GM12878 (cell line): ENCODE measurements at regions not wholly inside any gene's neighbourhood (a gene's known extent, or its start where the extent isn't known, plus 50 kb on each side); places are given as distances from the start of the nearest gene placed in this dataset.

Experiments
- ATAC-seq: fragments of 200-7000 bp; cut with Tn5 transposase; 3 replicates; pipeline ENCODE4 v1.9.1; 2020; ENCODE audit warnings: mild to moderate bottlenecking, moderate library complexity
- BruUV-seq: library from RNA; stranded (reverse); fragments of 400-500 nt; replicated peaks from 2 replicates; lab custom pipeline; 2021; lab: Mats Ljungman, UMichigan
- CTCF ChIA-PET: fragments of 300-600 bp; sonication (Branson Sonifier 250); formaldehyde crosslinking; extraction: SDS; loops from one replicate; lab custom pipeline; 2021; ENCODE audit warnings: inconsistent platforms; lab: Yijun Ruan, JAX
- POLR2A ChIA-PET: fragments of 350-600 bp; formaldehyde crosslinking; extraction: SDS; loops from one replicate; lab custom pipeline; 2021; ENCODE audit warnings: inconsistent platforms; lab: Charles Lee
- RAD21 ChIA-PET: fragments of 300-600 bp; sonication (Branson Sonifier 250); formaldehyde crosslinking; loops from one replicate; lab custom pipeline; 2023; ENCODE audit warnings: antibody characterized with exemption; ENCODE audit not compliant: unreplicated experiment; lab: Charles Lee
- SMC1A ChIA-PET: fragments of 300-600 bp; sonication (Branson Sonifier 250); formaldehyde crosslinking; loops from one replicate; lab custom pipeline; 2023; ENCODE audit not compliant: unreplicated experiment, uncharacterized antibody; lab: Charles Lee
- DNase-seq: peaks from one replicate; pipeline ENCODE4 v3.0.0-alpha.2; 2011; ENCODE audit warnings: low read depth, low spot score
- FAIRE-seq: peaks from 3 replicates; lab custom pipeline; 2011; peaks lifted over from hg19 to GRCh38; lab: Jason Lieb, UNC
- H2AFZ ChIP-seq: 2 replicates; pipeline ENCODE4 v1.6.0; 2011; ENCODE audit warnings: low read depth, low read length, control low read depth; ENCODE audit not compliant: control insufficient read depth
- H3K27ac ChIP-seq: 2 replicates; pipeline ENCODE4 v1.5.1; 2011; ENCODE audit warnings: control low read depth; ENCODE audit not compliant: control insufficient read depth, insufficient read depth
- H3K27me3 ChIP-seq, 2 experiments: replicated peaks in 1 of 2; 2 replicates each; pipeline versions ENCODE4 v1.6.0 to v1.6.1; 2011; ENCODE audit warnings: low read length in 1 of 2; ENCODE audit not compliant: control insufficient read depth in 2 of 2, insufficient read depth in 2 of 2
- H3K36me3 ChIP-seq, 2 experiments: 2 replicates each; pipeline ENCODE4 v1.5.1; 2011; ENCODE audit warnings: low read length in 1 of 2; ENCODE audit not compliant: control insufficient read depth in 2 of 2, insufficient read depth in 2 of 2
- H3K4me1 ChIP-seq: 2 replicates; pipeline ENCODE4 v1.6.1; 2011; ENCODE audit warnings: mild to moderate bottlenecking, low read length, moderate library complexity, mixed read lengths; ENCODE audit not compliant: control insufficient read depth, insufficient read depth
- H3K4me2 ChIP-seq: 2 replicates; pipeline ENCODE4 v1.6.0; 2011; ENCODE audit warnings: control low read depth; ENCODE audit not compliant: control insufficient read depth, insufficient read depth
- H3K4me3 ChIP-seq: fragments of 200-600 bp; sonication (generic); 2 replicates; pipeline ENCODE4 v1.5.1; 2016
- H3K79me2 ChIP-seq: 2 replicates; pipeline ENCODE4 v1.6.0; 2011; ENCODE audit warnings: low read length; ENCODE audit not compliant: control insufficient read depth, insufficient read depth
- H3K9ac ChIP-seq: 2 replicates; pipeline ENCODE4 v1.8.0; 2011; ENCODE audit warnings: low read length, control low read depth, mixed read lengths; ENCODE audit not compliant: control insufficient read depth, insufficient read depth
- H3K9me3 ChIP-seq: replicated peaks from 3 replicates; pipeline ENCODE4 v1.5.1; 2011; ENCODE audit warnings: mild to moderate bottlenecking, low read length; ENCODE audit not compliant: control insufficient read depth, insufficient read depth
- H4K20me1 ChIP-seq: 2 replicates; pipeline ENCODE4 v1.6.0; 2011; ENCODE audit not compliant: control insufficient read depth, insufficient read depth
- CEBPZ ChIP-seq: fragments of 150-350 bp; IDR thresholded peaks from 2 replicates; pipeline ENCODE4 v1.6.1; 2016; ENCODE audit warnings: low read depth, low read length
- FOXK2 ChIP-seq: fragments of 450-650 bp; IDR thresholded peaks from 2 replicates; pipeline ENCODE4 v1.6.1; 2017; ENCODE audit warnings: mild to moderate bottlenecking, moderate library complexity
- MXI1 ChIP-seq: fragments of 150-350 bp; IDR thresholded peaks from 2 replicates; pipeline ENCODE4 v1.6.1; 2011; ENCODE audit warnings: low read depth, mild to moderate bottlenecking, inconsistent platforms, low read length, improper control_type of control experiment
- RAD21 ChIP-seq: IDR thresholded peaks from 2 replicates; pipeline ENCODE4 v1.6.1; 2011; ENCODE audit warnings: mild to moderate bottlenecking, low read depth, low read length, moderate library complexity; ENCODE audit not compliant: insufficient read depth
- SREBF2 ChIP-seq: IDR thresholded peaks from 2 replicates; pipeline ENCODE4 v1.6.1; 2012; ENCODE audit warnings: mild to moderate bottlenecking, low read length
- STAT1 ChIP-seq: fragments of 450-650 bp; conservative IDR thresholded peaks from 2 replicates; pipeline ENCODE4 v1.6.1; 2014; ENCODE audit warnings: antibody characterized with exemption, mild to moderate bottlenecking
- TAF1 ChIP-seq: IDR thresholded peaks from 2 replicates; pipeline ENCODE4 v1.6.1; 2011; ENCODE audit warnings: mild to moderate bottlenecking, low read depth, low read length, borderline replicate concordance
- ZBTB4 ChIP-seq: fragments of 450-650 bp; formaldehyde crosslinking; IDR thresholded peaks from 2 replicates; pipeline ENCODE4 v1.4.0; 2022; ENCODE audit warnings: mild to moderate bottlenecking, moderate library complexity
- ZNF217 ChIP-seq: fragments of 450-650 bp; IDR thresholded peaks from 2 replicates; pipeline ENCODE4 v1.6.1; 2017; ENCODE audit warnings: antibody characterized with exemption, mild to moderate bottlenecking
- ZNF274 ChIP-seq: IDR thresholded peaks from one replicate; pipeline ENCODE4 v1.8.0; 2011; ENCODE audit not compliant: insufficient read length, insufficient read depth
- WGBS: methylation state at CpG from one replicate; pipeline ENCODE4 v1.1.6; 2016; ENCODE audit warnings: low lambda C conversion rate; ENCODE audit not compliant: insufficient replicate concordance, insufficient coverage; ENCODE audit errors: missing lambda C conversion rate; 5-methylcytosine and 5-hydroxymethylcytosine counted together
- in situ Hi-C: fragments of 300-500 bp; cut with MboI; formaldehyde crosslinking; loops from 9 replicates; pipeline ENCODE4 v1.14.3; 2018; ENCODE audit warnings: mixed read lengths
- intact Hi-C: fragments of 100-400 bp; cut with micrococcal nuclease; formaldehyde crosslinking; loops from one replicate; pipeline ENCODE4 v1.14.2; 2022; ENCODE audit not compliant: unreplicated experiment

GRCh38 chr6:69623357-69623756, 173.5 kb downstream of the LMBRD1 start:
- H3K4me1 ChIP-seq = no peaks in the 10 kb centered on the region
- ATAC-seq (no peak), FAIRE-seq (no peak), DNase-seq (no peak)
- no peak overlapping the region for H2AFZ ChIP-seq
- H3K9ac ChIP-seq = no peak overlapping the region
- TF ChIP-seq SREBF2 (no peak), ZBTB4 (CRISPR knock-in tag) (no peak)
- no peaks in the 10 kb centered on the region for H3K79me2 ChIP-seq
- SMC1A ChIA-PET = interaction anchor here (0.6 to 0.7 kb wide), 2 partner anchors 51 to 1785 kb away, joined by 3 to 4 read pairs; no protein-coding TSS in a partner anchor
- H3K36me3 ChIP-seq = no peaks in the 10 kb centered on the region
- WGBS = 52% methylated on average over 1 of the region's 1 CpG
- POLR2A ChIA-PET = no interaction called here
- in situ Hi-C loops (no loop called here), intact Hi-C loops (no loop called here)
- CTCF ChIA-PET = interaction anchor here (0.6 kb wide), 1 partner anchor 65 kb away, joined by 3 read pairs; no protein-coding TSS in a partner anchor
- H4K20me1 ChIP-seq = no peaks in the 10 kb centered on the region
- no peaks in the 10 kb centered on the region for H3K9me3 ChIP-seq
- BruUV-seq = no TSS peak
- no peak overlapping the region for H3K27ac ChIP-seq
- H3K4me2 ChIP-seq = no peak overlapping the region
- H3K4me3 ChIP-seq = no peak overlapping the region
- RAD21 ChIA-PET = no interaction called here
- no peaks in the 10 kb centered on the region for H3K27me3 ChIP-seq

- RAD21 ChIA-PET = no interaction called here
- DNase-seq (no peak), FAIRE-seq (no peak), ATAC-seq (no peak)
- POLR2A ChIA-PET = no interaction called here
- SMC1A ChIA-PET = no interaction called here
- no peak overlapping the region for H3K4me3 ChIP-seq
- no peaks in the 10 kb centered on the region for H3K4me1 ChIP-seq
- no peak overlapping the region for H2AFZ ChIP-seq
- TF ChIP-seq ZNF274 (no peak), ZNF217 (no peak), STAT1 (no peak), MXI1 (no peak), FOXK2 (no peak), CEBPZ (no peak), TAF1 (no peak), RAD21 (peak; percentile 10; the same call in 1 of the 2 replicates)
- TF ChIP-seq, all 136 proteins: peak for 1
- Histone ChIP-seq H3K79me2 (no peaks in the 10 kb centered on the region), H3K36me3 (no peaks in the 10 kb centered on the region), H3K9ac (no peak overlapping the region), H3K27ac (no peak overlapping the region), H3K4me2 (no peak overlapping the region), H3K9me3 (no peaks in the 10 kb centered on the region), H4K20me1 (no peaks in the 10 kb centered on the region), H3K27me3 (no peaks in the 10 kb centered on the region)
- 23% methylated on average over 2 of the region's 2 CpGs for WGBS
- in situ Hi-C loops = no loop called here
- BruUV-seq = no TSS peak
- intact Hi-C loops = no loop called here
- CTCF ChIA-PET = no interaction called here
Measured at GRCh38 chr6:69622924-69623323, 173.9 kb downstream of the LMBRD1 start.
